Suprapubic skin (tissue), 4 donors: ENCODE measurements at regions not wholly inside any gene's neighbourhood (a gene's known extent, or its start where the extent isn't known, plus 50 kb on each side); places are given as distances from the start of the nearest gene placed in this dataset.

Experiments used
- EP300 ChIP-seq: sonication (generic); formaldehyde crosslinking; IDR thresholded peaks from one replicate; pipeline ENCODE4 v1.6.1; 2017; ENCODE audit warnings: antibody characterized with exemption
- POLR2A ChIP-seq, 2 donors: fragments of 450-650 bp; IDR thresholded peaks; one replicate each; pipeline ENCODE4 v1.6.1; 2017; ENCODE audit warnings: antibody characterized with exemption in 2 of 2, mild to moderate bottlenecking in 2 of 2, moderate library complexity in 2 of 2
- POLR2AphosphoS5 ChIP-seq, 3 donors: sonication (generic); formaldehyde crosslinking; IDR thresholded peaks; one replicate each; pipeline ENCODE4 v1.6.1; 2017; ENCODE audit warnings: antibody characterized with exemption in 3 of 3
- TF ChIP-seq, protein P1 (sequence below), 2 donors: fragments of 200-600 bp in 1 of 2; fragments of 450-650 bp in 1 of 2; sonication (generic) in 1 of 2; IDR thresholded peaks; one replicate each; pipeline ENCODE4 v1.5.1; 2016 to 2019; ENCODE audit warnings: antibody characterized with exemption in 2 of 2, mild to moderate bottlenecking in 1 of 2, moderate library complexity in 1 of 2

DNA sequence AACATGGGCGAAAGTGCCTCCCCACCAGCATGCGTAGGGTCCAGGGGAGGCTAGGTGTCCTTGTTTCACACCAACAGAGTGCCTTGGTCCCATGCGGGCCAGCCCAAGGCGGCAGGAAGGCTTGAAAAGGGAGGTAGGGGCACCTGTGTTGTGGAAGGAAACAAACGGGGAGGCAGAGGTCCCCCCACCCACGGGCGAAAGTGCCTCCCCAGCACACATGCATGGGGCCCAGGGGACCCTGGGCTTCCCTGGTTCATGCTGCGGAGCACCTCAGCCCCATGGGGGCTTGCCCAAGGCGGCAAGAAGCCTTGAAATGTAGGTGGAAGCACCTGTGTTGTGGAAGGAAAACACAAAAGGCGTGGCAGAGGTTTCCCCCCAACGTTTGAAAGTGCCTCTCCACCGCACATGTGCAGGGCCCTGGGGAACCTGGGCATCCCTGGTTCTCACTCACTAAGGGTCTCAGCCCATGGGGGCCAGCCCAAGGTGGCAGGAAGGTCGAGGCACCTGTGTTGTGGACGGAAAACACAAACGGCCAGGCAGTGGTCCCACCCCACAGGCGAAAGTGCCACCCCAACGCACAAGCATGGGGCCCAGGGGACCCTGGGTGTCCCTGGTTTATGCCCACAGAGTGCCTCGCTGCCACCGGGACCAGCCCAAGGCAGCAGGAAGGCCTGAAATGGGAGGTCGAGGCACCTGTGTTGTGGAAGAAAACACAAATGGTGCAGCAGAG, 374.7 kb downstream of the ALG10 start:
- TF ChIP-seq POLR2A (IDR thresholded peaks at IDR 0.05) (no peak), EP300 (no peak), POLR2AphosphoS5 (IDR thresholded peaks at IDR 0.05) (no peak)
- TF ChIP-seq, protein P1, sequence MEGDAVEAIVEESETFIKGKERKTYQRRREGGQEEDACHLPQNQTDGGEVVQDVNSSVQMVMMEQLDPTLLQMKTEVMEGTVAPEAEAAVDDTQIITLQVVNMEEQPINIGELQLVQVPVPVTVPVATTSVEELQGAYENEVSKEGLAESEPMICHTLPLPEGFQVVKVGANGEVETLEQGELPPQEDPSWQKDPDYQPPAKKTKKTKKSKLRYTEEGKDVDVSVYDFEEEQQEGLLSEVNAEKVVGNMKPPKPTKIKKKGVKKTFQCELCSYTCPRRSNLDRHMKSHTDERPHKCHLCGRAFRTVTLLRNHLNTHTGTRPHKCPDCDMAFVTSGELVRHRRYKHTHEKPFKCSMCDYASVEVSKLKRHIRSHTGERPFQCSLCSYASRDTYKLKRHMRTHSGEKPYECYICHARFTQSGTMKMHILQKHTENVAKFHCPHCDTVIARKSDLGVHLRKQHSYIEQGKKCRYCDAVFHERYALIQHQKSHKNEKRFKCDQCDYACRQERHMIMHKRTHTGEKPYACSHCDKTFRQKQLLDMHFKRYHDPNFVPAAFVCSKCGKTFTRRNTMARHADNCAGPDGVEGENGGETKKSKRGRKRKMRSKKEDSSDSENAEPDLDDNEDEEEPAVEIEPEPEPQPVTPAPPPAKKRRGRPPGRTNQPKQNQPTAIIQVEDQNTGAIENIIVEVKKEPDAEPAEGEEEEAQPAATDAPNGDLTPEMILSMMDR (IDR thresholded peaks at IDR 0.05): no peak
